ENCODE measurements at regions not wholly inside any gene's neighbourhood (a gene's known extent, or its start where the extent isn't known, plus 50 kb on each side); places are given as distances from the start of the nearest gene placed in this dataset.
"Not testable (repeated sequence)": the region's sequence is repeated elsewhere in the genome, so short reads cannot be mapped to it uniquely, and the experiment has no call there.

- DNase-seq (ENCODE audit: low read depth): no peak
- TF ChIP-seq, protein P1, sequence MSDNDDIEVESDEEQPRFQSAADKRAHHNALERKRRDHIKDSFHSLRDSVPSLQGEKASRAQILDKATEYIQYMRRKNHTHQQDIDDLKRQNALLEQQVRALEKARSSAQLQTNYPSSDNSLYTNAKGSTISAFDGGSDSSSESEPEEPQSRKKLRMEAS (IDR thresholded peaks at IDR 0.05; ENCODE audit: low read depth, low read length): no peak
- TF ChIP-seq POLR2A (IDR thresholded peaks at IDR 0.05; ENCODE audit: extremely low read depth, insufficient read length) (no peak), CTCF (IDR thresholded peaks at IDR 0.05; ENCODE audit: low read depth, low read length) (no peak), MYC (IDR thresholded peaks at IDR 0.05; ENCODE audit: low read depth, low read length) (no peak)
- no peak overlapping the region for H3K4me3 ChIP-seq (ENCODE audit: low read depth, low read length)
Observed at GRCh38 chr22:35160268-35160667, 94.3 kb downstream of the ISX start.

GRCh38 chr22:35165896-35166295 is 91.4 kb upstream of the HMGXB4 start:
- H3K4me3 ChIP-seq (ENCODE audit: low read depth, low read length); DNase-seq (ENCODE audit: low read depth): not testable (repeated sequence)

DNA sequence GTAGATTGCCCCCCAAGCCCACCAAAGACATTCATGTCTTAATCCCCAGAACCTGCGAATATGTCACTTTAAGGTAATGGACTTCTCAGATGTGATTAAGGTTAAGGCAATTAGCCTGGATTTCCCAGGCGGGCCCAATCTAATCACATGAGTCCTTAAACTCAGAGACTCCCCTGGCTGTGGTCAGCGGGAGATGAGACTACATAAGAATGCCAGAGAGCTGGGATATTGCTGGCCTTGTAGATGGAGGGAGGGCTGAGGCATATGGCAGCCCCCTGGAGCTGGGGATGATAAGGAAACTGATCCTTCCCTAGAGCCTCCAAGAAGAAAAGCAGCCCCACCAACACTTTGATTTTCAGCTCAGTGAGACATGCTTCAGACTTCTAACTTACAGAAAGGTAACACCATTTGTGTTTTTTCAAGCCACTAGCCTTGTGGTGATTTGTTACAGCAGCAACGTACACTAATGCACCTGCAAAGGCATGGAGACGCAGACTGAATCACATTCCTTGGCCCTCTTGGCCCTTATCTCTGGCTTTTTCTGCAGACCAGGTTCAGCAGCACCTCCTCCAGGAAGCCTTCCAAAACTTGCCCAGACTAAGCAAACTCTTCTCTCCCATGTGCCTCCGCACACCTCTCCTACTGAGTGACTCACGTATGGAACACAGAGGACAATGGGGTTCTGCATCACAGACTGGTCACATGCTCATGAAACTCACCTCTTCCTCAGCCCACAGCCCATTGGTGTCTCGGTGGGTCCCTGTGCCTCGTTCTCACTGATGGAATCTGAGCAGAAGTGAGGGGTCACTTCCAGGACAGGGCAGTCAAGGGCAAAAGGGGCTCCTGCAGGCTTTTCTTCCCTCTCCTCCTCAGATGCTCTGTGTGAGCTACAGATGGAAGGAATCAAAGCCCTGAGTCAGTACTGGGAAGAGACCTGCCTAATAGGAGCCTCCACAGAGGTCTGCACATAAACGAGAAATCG is 86.3 kb upstream of the HMGXB4 start:
- DNase-seq (ENCODE audit: low read depth): no peak
- TF ChIP-seq POLR2A (IDR thresholded peaks at IDR 0.05; ENCODE audit: extremely low read depth, insufficient read length): no peak
- H3K4me3 ChIP-seq (ENCODE audit: low read depth, low read length): no peak overlapping the region

DNA sequence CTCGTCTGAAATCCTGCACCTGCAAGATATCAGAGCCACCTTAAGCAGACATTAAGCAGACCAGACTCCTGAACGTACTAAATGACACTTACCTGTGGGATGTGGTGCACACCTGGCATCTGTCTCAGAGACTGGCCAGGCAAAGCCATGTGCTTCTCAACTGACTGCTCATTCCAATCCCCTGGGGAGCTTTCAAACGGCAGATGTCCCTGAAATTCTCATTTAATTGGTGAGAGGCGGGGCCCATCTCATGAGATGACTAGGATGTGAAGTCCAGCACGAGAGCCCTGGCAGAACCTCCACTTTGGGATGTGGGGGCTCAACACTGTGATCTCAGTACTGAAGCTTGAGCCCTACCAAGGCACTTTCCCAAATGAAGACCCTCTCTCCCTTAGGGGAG is 84.9 kb upstream of the HMGXB4 start:
- TF ChIP-seq, protein P1 (IDR thresholded peaks at IDR 0.05; ENCODE audit: low read depth, low read length): no peak
- TF ChIP-seq MYC (IDR thresholded peaks at IDR 0.05; ENCODE audit: low read depth, low read length) (no peak), POLR2A (IDR thresholded peaks at IDR 0.05; ENCODE audit: extremely low read depth, insufficient read length) (no peak), CTCF (IDR thresholded peaks at IDR 0.05; ENCODE audit: low read depth, low read length) (no peak)

DNA sequence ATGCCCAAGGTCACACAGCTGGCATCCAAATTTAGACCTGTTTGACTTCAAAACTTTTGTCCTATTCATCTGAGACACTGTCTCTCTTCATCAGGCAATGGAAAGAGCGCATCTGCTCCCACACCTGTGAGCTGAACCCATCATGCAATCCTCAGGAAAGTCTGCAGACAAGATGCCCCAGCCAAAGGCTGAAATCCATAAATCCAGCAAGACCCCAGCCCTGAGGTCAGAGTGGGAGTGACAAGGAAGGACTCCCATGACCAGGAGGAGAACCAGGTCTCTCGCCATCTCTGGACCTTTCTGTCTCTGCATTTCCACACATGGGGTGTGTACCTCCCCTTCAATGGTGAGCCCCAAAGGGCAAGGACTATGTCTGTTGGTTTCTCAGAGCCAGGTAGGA is 83.6 kb upstream of the HMGXB4 start:
- no peak overlapping the region for H3K4me3 ChIP-seq (ENCODE audit: low read depth, low read length)
- no peak for TF ChIP-seq CTCF (IDR thresholded peaks at IDR 0.05; ENCODE audit: low read depth, low read length)
- no peak for TF ChIP-seq POLR2A (IDR thresholded peaks at IDR 0.05; ENCODE audit: extremely low read depth, insufficient read length)
- no peak for TF ChIP-seq MYC (IDR thresholded peaks at IDR 0.05; ENCODE audit: low read depth, low read length)
- TF ChIP-seq, protein P1 (IDR thresholded peaks at IDR 0.05; ENCODE audit: low read depth, low read length): no peak
- DNase-seq (ENCODE audit: low read depth): no peak

More for the DNA sequence above, 84.9 kb upstream of the HMGXB4 start:
- DNase-seq (ENCODE audit: low read depth): no peak
- H3K4me3 ChIP-seq (ENCODE audit: low read depth, low read length): no peak overlapping the region

DNA sequence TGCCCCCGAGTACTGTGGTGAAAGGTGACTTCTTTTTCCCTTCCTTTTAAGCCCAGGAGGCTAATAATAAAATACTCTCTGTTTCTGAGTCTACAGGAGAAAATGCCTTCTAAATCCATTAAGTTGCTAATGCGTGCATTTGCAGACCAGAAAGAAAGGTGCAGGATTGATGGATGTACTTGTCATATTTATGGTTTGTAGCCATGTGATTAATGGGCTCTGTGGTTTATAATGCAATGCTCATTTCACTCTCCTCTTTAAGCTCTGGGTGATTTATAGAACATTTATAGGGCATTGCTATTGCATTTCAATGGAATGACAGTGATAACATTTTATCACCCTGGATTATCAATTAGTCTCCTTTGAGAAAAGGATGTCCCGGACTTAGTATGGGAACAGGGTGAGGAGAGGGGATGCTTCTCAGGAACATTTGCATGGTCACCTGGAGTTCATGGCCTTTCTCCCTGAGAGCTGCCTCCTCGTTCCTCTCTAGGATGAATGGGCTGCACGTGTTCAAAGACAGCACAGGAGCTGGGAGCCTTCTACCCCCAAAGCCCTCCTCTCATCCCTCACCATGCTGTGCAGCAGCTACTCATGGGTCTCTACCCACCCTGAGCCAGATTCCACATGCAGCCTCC is 82.8 kb upstream of the HMGXB4 start:
- H3K4me3 ChIP-seq (ENCODE audit: low read depth, low read length): no peak overlapping the region
- TF ChIP-seq CTCF (IDR thresholded peaks at IDR 0.05; ENCODE audit: low read depth, low read length) (no peak), MYC (IDR thresholded peaks at IDR 0.05; ENCODE audit: low read depth, low read length) (no peak), POLR2A (IDR thresholded peaks at IDR 0.05; ENCODE audit: extremely low read depth, insufficient read length) (no peak)
- no peak for DNase-seq (ENCODE audit: low read depth)

Data from NB4 (cell line).